ENCODE measurements at regions not wholly inside any gene's neighbourhood (a gene's known extent, or its start where the extent isn't known, plus 50 kb on each side); places are given as distances from the start of the nearest gene placed in this dataset.

DNA sequence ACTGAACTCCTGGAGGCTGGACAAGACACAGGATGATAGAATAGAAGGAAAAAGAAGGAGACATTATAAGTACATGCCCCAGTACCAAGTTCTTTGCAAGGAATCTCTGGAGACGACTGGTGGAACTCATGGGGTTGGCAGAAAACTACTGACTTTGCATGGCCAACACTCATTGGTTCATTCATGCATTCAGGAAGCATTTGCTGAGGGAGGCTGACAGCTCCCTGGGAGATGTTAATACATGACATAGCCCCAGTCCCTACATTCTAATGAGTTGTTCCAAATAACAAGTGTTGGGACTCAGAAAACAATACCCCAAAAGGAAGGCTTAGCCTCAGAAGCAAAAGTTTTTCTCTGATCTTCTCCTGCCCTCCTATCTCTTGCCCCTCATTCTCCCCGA lies 172.8 kb upstream of the IRF2BP2 start:
- H3K9ac ChIP-seq (ENCODE audit: control insufficient read depth, extremely low read depth, insufficient read depth, low read length), result no peak overlapping the region
- H3K27ac ChIP-seq (ENCODE audit: control insufficient read depth, insufficient read depth, low read length), result no peak overlapping the region
- no peak for TF ChIP-seq EZH2 (IDR thresholded peaks at IDR 0.05; ENCODE audit: low read length)
- no peak for TF ChIP-seq CTCF (optimal IDR thresholded peaks at IDR 0.05 in 1 of 3, IDR thresholded peaks at IDR 0.05 in 1 of 3, conservative IDR thresholded peaks at IDR 0.05 in 1 of 3; ENCODE audit: extremely low read depth in 1 of 3, insufficient read depth in 2 of 3, low read length in 3 of 3)
- dilution Hi-C loops (cut with MboI; ENCODE audit: extremely low pct_ligation_motif_present, low sequenced_read_pairs), result no loop called here
- no peak for FAIRE-seq
- no peaks in the 10 kb centered on the region for H3K79me2 ChIP-seq (ENCODE audit: control insufficient read depth, insufficient read depth, low read length)
- no peaks in the 10 kb centered on the region for H3K4me1 ChIP-seq (ENCODE audit: control insufficient read depth, extremely low read depth, insufficient read depth, low read length)
- no peak for DNase-seq (ENCODE audit: low read depth, low spot score)
- H3K4me3 ChIP-seq (ENCODE audit: control insufficient read depth in 2 of 3, extremely low read depth in 1 of 3, insufficient read depth in 2 of 3, low read depth in 1 of 3, low read length in 3 of 3), result no peak overlapping the region
- no peaks in the 10 kb centered on the region for H4K20me1 ChIP-seq (ENCODE audit: control insufficient read depth, extremely low read depth, insufficient read depth, low read length)
- H2AFZ ChIP-seq (ENCODE audit: control insufficient read depth, low read length), result no peak overlapping the region
- no peaks in the 10 kb centered on the region for H3K9me3 ChIP-seq (ENCODE audit: control insufficient read depth, low read depth, low read length)
- H3K4me2 ChIP-seq (ENCODE audit: control insufficient read depth, extremely low read depth, insufficient read depth, low read depth, low read length), result no peak overlapping the region
- H3K9me1 ChIP-seq (ENCODE audit: control insufficient read depth, extremely low read depth, insufficient read depth, low read length), result no peaks in the 10 kb centered on the region
- no peaks in the 10 kb centered on the region for H3K36me3 ChIP-seq (ENCODE audit: control insufficient read depth in 2 of 2, extremely low read depth in 1 of 2, insufficient read depth in 2 of 2, low read length in 2 of 2)
- H3K27me3 ChIP-seq (ENCODE audit: control insufficient read depth, extremely low read depth, insufficient read depth, low read length), result peaks cover 23% of the 10 kb centered on the region

DNA sequence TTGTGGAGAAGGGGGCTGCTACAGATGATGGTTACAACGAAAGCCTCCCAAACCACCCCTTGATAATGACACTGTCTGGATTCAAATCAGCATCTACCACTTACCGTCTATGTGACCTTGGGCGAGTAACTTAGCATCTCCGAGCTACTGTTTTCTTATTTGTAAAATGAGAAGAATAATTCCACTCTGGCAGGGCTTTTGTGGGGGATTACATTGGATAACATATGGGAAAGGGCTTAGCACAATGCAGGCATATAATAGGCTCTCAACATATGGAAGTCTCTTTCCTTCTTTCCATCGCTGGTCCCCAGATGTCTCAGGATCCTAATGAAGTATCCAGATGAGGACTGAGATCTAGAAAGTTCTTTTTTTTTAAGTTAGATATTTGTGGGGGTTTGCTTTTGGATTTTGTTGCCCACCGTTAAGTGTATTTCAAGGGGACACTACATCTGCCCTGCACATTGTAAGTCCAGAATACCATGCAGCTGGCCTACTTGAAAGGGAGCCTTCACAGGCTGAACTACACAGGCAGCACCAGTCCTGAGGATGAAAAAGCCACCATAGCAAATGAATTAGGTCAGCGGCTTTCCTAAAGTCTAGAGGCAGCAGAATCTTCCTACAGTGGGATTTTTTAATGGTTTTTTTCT lies 172.2 kb upstream of the IRF2BP2 start:
- FAIRE-seq (no peak), DNase-seq (ENCODE audit: low read depth, low spot score) (no peak)
- H4K20me1 ChIP-seq (ENCODE audit: control insufficient read depth, extremely low read depth, insufficient read depth, low read length), result no peaks in the 10 kb centered on the region
- dilution Hi-C loops (cut with MboI; ENCODE audit: extremely low pct_ligation_motif_present, low sequenced_read_pairs), result no loop called here
- H3K9me1 ChIP-seq (ENCODE audit: control insufficient read depth, extremely low read depth, insufficient read depth, low read length), result no peaks in the 10 kb centered on the region
- no peak overlapping the region for H2AFZ ChIP-seq (ENCODE audit: control insufficient read depth, low read length)
- no peak for TF ChIP-seq EZH2 (IDR thresholded peaks at IDR 0.05; ENCODE audit: low read length)
- TF ChIP-seq CTCF (optimal IDR thresholded peaks at IDR 0.05 in 1 of 3, IDR thresholded peaks at IDR 0.05 in 1 of 3, conservative IDR thresholded peaks at IDR 0.05 in 1 of 3; ENCODE audit: extremely low read depth in 1 of 3, insufficient read depth in 2 of 3, low read length in 3 of 3), result no peak
- H3K27me3 ChIP-seq (ENCODE audit: control insufficient read depth, extremely low read depth, insufficient read depth, low read length), result peaks cover 23% of the 10 kb centered on the region
- no peaks in the 10 kb centered on the region for H3K9me3 ChIP-seq (ENCODE audit: control insufficient read depth, low read depth, low read length)
- H3K9ac ChIP-seq (ENCODE audit: control insufficient read depth, extremely low read depth, insufficient read depth, low read length), result no peak overlapping the region
- H3K4me1 ChIP-seq (ENCODE audit: control insufficient read depth, extremely low read depth, insufficient read depth, low read length), result no peaks in the 10 kb centered on the region
- H3K27ac ChIP-seq (ENCODE audit: control insufficient read depth, insufficient read depth, low read length), result no peak overlapping the region
- no peaks in the 10 kb centered on the region for H3K36me3 ChIP-seq (ENCODE audit: control insufficient read depth in 2 of 2, extremely low read depth in 1 of 2, insufficient read depth in 2 of 2, low read length in 2 of 2)
- no peak overlapping the region for H3K4me3 ChIP-seq (ENCODE audit: control insufficient read depth in 2 of 3, extremely low read depth in 1 of 3, insufficient read depth in 2 of 3, low read depth in 1 of 3, low read length in 3 of 3)
- no peaks in the 10 kb centered on the region for H3K79me2 ChIP-seq (ENCODE audit: control insufficient read depth, insufficient read depth, low read length)
- no peak overlapping the region for H3K4me2 ChIP-seq (ENCODE audit: control insufficient read depth, extremely low read depth, insufficient read depth, low read depth, low read length)
